Tibial nerve (tissue), 4 donors: ENCODE measurements at regions not wholly inside any gene's neighbourhood (a gene's known extent, or its start where the extent isn't known, plus 50 kb on each side); places are given as distances from the start of the nearest gene placed in this dataset.

Experiments used
- DNase-seq, 2 donors: peaks; one replicate each; pipeline ENCODE4 v3.0.0-alpha.2; 2019; ENCODE audit warnings: low spot score in 2 of 2
- H3K27ac ChIP-seq, 4 donors: fragments of 200-600 bp; sonication (generic) in 3 of 4; one replicate each; pipeline ENCODE4 v1.5.1; 2017 to 2019; ENCODE audit warnings: mild to moderate bottlenecking in 1 of 4
- H3K27me3 ChIP-seq, 2 donors: fragments of 200-600 bp; sonication (generic) in 1 of 2; one replicate each; pipeline versions ENCODE4 v1.5.1 to v1.6.0; 2017 to 2019
- H3K36me3 ChIP-seq, 3 donors: fragments of 200-600 bp; sonication (generic); one replicate each; pipeline ENCODE4 v1.5.1; 2018 to 2019
- H3K4me1 ChIP-seq, 4 donors: fragments of 200-600 bp; sonication (generic) in 3 of 4; one replicate each; pipeline ENCODE4 v1.5.1; 2017 to 2019
- H3K4me3 ChIP-seq, 4 donors: fragments of 200-600 bp; sonication (generic) in 3 of 4; one replicate each; pipeline ENCODE4 v1.5.1; 2017 to 2019; ENCODE audit warnings: mild to moderate bottlenecking in 1 of 4, moderate library complexity in 1 of 4
- H3K9me3 ChIP-seq, 4 donors: fragments of 200-600 bp; sonication (generic) in 3 of 4; one replicate each; pipeline ENCODE4 v1.5.1; 2017 to 2019
- EP300 ChIP-seq, 2 donors: sonication (generic); formaldehyde crosslinking; IDR thresholded peaks; one replicate each; pipeline ENCODE4 v1.6.1; 2017; ENCODE audit warnings: antibody characterized with exemption in 2 of 2, mild to moderate bottlenecking in 1 of 2
- POLR2A ChIP-seq, 2 donors: fragments of 450-650 bp; IDR thresholded peaks; one replicate each; pipeline ENCODE4 v1.6.1; 2017; ENCODE audit warnings: antibody characterized with exemption in 2 of 2, mild to moderate bottlenecking in 2 of 2, moderate library complexity in 2 of 2
- WGBS, 2 donors: methylation state at CpG; one replicate each; pipeline ENCODE4 v1.1.5; 2018; 5-methylcytosine and 5-hydroxymethylcytosine counted together
- TF ChIP-seq, protein P1 (sequence below), 5 experiments: fragments of 200-600 bp in 3 of 5; fragments of 450-650 bp in 2 of 5; sonication (generic) in 3 of 5; IDR thresholded peaks; one replicate each; pipeline ENCODE4 v1.5.1; 2016 to 2019; ENCODE audit warnings: antibody characterized with exemption in 5 of 5, mild to moderate bottlenecking in 3 of 5, moderate library complexity in 2 of 5

DNA sequence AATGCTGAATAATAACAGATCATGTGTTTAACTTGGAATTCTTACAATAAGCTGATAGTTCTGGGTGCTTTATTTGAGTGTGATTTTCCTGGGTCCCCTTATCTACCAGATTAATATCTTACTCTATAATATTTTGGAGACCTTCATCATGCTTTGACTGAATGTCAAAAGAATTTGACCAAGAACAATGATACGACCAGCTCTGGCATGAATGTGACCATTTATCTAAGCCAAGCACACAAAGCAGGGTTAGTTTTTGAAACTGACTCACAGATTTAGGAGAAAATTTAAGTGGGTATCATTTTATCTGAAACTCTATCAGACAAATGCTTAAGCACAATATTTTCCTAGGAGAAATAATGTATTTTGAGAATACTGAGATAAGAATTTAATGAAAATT is 677.0 kb downstream of the NYAP2 start:
- Histone ChIP-seq H3K27ac (no peak overlapping the region), H3K27me3 (no peaks in the 10 kb centered on the region), H3K36me3 (no peaks in the 10 kb centered on the region), H3K4me1 (peaks cover 0 to 6% (median 3%) of the 10 kb centered on the region in 4 donors), H3K4me3 (no peak overlapping the region), H3K9me3 (no peaks in the 10 kb centered on the region)
- no peak for TF ChIP-seq POLR2A (IDR thresholded peaks at IDR 0.05)
- TF ChIP-seq EP300 (IDR thresholded peaks at IDR 0.05), result no peak
- TF ChIP-seq, protein P1, sequence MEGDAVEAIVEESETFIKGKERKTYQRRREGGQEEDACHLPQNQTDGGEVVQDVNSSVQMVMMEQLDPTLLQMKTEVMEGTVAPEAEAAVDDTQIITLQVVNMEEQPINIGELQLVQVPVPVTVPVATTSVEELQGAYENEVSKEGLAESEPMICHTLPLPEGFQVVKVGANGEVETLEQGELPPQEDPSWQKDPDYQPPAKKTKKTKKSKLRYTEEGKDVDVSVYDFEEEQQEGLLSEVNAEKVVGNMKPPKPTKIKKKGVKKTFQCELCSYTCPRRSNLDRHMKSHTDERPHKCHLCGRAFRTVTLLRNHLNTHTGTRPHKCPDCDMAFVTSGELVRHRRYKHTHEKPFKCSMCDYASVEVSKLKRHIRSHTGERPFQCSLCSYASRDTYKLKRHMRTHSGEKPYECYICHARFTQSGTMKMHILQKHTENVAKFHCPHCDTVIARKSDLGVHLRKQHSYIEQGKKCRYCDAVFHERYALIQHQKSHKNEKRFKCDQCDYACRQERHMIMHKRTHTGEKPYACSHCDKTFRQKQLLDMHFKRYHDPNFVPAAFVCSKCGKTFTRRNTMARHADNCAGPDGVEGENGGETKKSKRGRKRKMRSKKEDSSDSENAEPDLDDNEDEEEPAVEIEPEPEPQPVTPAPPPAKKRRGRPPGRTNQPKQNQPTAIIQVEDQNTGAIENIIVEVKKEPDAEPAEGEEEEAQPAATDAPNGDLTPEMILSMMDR (IDR thresholded peaks at IDR 0.05), result no peak
- WGBS, 2 donors, result 36 to 37% methylated on average over 1 of the region's 1 CpG
- no peak for DNase-seq

GRCh38 chr2:226074391-226074790 is 674.9 kb downstream of the NYAP2 start:
- Histone ChIP-seq H3K27ac (no peak overlapping the region), H3K4me1 (peaks cover 0 to 6% (median 3%) of the 10 kb centered on the region in 4 donors)
- WGBS, 2 donors, result 73 to 82% methylated on average over 5 of the region's 5 CpGs

DNA sequence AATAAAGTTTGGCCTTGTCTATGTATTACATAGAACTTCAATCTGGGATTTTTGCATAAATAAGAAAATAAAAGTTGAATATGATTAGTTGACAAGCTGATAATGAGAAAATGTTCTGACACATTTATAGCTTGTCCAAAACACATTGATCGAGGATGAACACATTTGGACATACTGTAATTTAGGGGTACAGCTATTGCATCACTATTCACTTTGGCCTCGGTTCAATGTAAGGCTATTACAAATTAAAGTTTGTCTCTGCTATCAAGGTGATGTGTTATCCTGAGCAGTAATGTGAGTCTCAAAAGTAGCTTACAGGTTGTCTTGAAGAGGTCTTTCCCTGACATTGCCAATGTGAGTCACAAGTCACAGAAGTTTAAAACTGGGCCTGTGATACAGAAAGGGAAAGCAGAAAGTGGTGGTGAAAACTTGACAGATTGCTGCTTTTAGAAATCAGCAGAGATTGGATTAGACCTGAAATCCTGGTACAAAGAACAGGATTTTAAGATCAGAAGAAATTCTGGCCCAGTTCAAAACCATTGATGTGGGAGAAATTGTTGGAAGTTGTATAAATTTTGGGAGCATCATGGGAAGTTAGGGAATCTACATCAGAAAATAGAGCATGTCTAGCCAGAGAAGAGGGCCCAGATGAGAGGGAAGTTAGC is 674.1 kb downstream of the NYAP2 start:
- 85 to 90% methylated on average over 2 of the region's 2 CpGs for WGBS, 2 donors
- Histone ChIP-seq H3K27ac (no peak overlapping the region), H3K27me3 (no peaks in the 10 kb centered on the region), H3K4me1 (peaks cover 0 to 6% (median 3%) of the 10 kb centered on the region in 4 donors), H3K9me3 (no peaks in the 10 kb centered on the region), H3K36me3 (no peaks in the 10 kb centered on the region), H3K4me3 (no peak overlapping the region)
- DNase-seq, result no peak
- TF ChIP-seq, protein P1 (IDR thresholded peaks at IDR 0.05), result no peak
- TF ChIP-seq EP300 (IDR thresholded peaks at IDR 0.05) (no peak), POLR2A (IDR thresholded peaks at IDR 0.05) (no peak)

More at GRCh38 chr2:226074391-226074790, 674.9 kb downstream of the NYAP2 start:
- no peaks in the 10 kb centered on the region for H3K9me3 ChIP-seq
- no peak for DNase-seq
- H3K27me3 ChIP-seq, result no peaks in the 10 kb centered on the region
- no peaks in the 10 kb centered on the region for H3K36me3 ChIP-seq
- no peak overlapping the region for H3K4me3 ChIP-seq
- TF ChIP-seq, protein P1 (IDR thresholded peaks at IDR 0.05), result no peak
- TF ChIP-seq EP300 (IDR thresholded peaks at IDR 0.05) (no peak), POLR2A (IDR thresholded peaks at IDR 0.05) (no peak)

- no peaks in the 10 kb centered on the region for H3K9me3 ChIP-seq
- H3K4me3 ChIP-seq, result no peak overlapping the region
- 70 to 80% methylated on average over 4 of the region's 4 CpGs for WGBS, 2 donors
- H3K27me3 ChIP-seq, result no peaks in the 10 kb centered on the region
- H3K36me3 ChIP-seq, result no peaks in the 10 kb centered on the region
- DNase-seq, result no peak
- H3K27ac ChIP-seq, result no peak overlapping the region
- peaks cover 0 to 11% (median 0%) of the 10 kb centered on the region in 4 donors for H3K4me1 ChIP-seq
- TF ChIP-seq POLR2A (IDR thresholded peaks at IDR 0.05), result no peak
- TF ChIP-seq EP300 (IDR thresholded peaks at IDR 0.05), result no peak
- TF ChIP-seq, protein P1 (IDR thresholded peaks at IDR 0.05), result no peak
These were observed 667.4 kb downstream of the NYAP2 start for GRCh38 chr2:226066873-226067272.

DNA sequence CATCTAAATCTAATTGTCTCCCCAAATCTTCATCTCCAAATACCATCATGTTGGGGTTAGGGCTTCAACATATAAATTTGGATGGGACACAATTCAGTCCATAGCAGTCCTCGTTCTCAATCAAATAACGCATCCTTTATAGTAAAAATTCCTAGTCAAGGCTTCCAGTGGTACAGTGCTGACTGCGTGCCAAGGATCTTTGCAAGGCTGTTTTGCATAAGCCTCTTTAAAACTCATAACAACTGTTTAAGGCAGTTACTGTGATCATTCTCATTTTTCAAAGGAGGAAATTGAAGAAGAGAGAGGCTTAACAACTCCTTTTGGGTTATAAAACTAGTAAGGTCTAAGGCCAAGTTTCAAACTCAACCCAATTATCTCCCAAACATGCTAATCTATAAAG is 666.9 kb downstream of the NYAP2 start:
- TF ChIP-seq POLR2A (IDR thresholded peaks at IDR 0.05) (no peak), EP300 (IDR thresholded peaks at IDR 0.05) (no peak)
- TF ChIP-seq, protein P1 (IDR thresholded peaks at IDR 0.05), result no peak
- Histone ChIP-seq H3K4me1 (peaks cover 0 to 11% (median 0%) of the 10 kb centered on the region in 4 donors), H3K4me3 (no peak overlapping the region), H3K27me3 (no peaks in the 10 kb centered on the region), H3K36me3 (no peaks in the 10 kb centered on the region), H3K27ac (no peak overlapping the region), H3K9me3 (no peaks in the 10 kb centered on the region)
- WGBS, 2 donors, result 49 to 68% methylated on average over 3 of the region's 3 CpGs
- DNase-seq, result no peak
